Prostate gland (tissue), 2 donors: ENCODE measurements at regions not wholly inside any gene's neighbourhood (a gene's known extent, or its start where the extent isn't known, plus 50 kb on each side); places are given as distances from the start of the nearest gene placed in this dataset.
"Not testable (repeated sequence)": the region's sequence is repeated elsewhere in the genome, so short reads cannot be mapped to it uniquely, and the experiment has no call there.

Source experiments
- POLR2A ChIP-seq: fragments of 450-650 bp; IDR thresholded peaks from one replicate; pipeline ENCODE4 v1.6.1; 2016; ENCODE audit warnings: antibody characterized with exemption, mild to moderate bottlenecking
- POLR2AphosphoS5 ChIP-seq: sonication (generic); formaldehyde crosslinking; IDR thresholded peaks from one replicate; pipeline ENCODE4 v1.6.1; 2017; ENCODE audit warnings: antibody characterized with exemption
- TF ChIP-seq, protein P1 (sequence below), 4 experiments: fragments of 200-600 bp in 2 of 4; fragments of 450-650 bp in 2 of 4; sonication (generic) in 2 of 4; IDR thresholded peaks; 1 replicate in 3 of 4; 2 replicates in 1 of 4; pipeline ENCODE4 v1.5.1; 2016 to 2019; ENCODE audit warnings: antibody characterized with exemption in 4 of 4, mild to moderate bottlenecking in 2 of 4, moderate library complexity in 2 of 4

DNA sequence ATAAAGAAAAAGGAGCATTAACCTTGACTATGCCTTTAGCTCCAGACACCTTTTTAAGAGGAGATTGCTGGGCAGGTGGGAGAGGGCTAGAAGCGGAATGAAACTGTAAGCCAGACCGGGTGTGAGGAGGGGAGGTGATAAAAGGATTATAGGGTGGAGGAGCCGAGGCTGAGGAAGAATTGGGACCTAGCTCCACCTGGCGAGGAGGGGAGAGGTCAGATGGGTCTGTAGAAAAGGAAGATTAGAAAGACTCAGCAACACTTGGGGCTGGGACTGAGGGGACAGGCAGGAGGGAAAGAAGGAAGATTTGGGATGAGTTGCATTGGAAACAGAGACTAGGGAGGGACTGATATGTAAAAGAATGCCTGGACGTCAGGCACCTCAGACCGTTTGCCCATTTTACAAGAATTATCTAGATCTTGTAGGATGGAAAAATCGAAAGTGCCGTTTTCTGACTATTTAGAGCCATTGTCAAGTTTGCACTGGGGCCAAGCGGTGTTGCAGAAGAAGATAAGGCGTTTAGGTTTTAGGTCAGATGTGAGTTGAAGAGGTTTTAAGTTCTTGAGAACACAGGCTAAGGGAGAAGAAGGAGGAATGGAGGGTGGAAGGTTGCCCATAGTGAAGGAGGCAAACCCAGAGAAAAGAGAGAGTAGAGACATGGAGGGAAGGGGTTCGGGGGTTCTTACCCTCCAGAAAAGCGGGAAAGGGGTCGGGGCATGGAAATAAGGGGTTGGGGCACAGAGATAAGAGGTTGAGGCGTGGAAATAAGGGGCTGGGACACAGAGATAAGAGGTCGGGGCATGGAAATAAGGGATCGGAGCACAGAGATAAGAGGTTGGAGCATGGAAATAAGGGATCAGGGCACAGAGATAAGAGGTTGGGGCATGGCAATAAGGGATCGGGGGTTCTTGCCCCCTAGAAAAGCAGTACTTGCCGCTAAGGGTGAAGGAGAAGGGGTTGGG lies 164.5 kb upstream of the JADE1 start:
- not testable (repeated sequence) for TF ChIP-seq POLR2A, POLR2AphosphoS5
- TF ChIP-seq, protein P1, sequence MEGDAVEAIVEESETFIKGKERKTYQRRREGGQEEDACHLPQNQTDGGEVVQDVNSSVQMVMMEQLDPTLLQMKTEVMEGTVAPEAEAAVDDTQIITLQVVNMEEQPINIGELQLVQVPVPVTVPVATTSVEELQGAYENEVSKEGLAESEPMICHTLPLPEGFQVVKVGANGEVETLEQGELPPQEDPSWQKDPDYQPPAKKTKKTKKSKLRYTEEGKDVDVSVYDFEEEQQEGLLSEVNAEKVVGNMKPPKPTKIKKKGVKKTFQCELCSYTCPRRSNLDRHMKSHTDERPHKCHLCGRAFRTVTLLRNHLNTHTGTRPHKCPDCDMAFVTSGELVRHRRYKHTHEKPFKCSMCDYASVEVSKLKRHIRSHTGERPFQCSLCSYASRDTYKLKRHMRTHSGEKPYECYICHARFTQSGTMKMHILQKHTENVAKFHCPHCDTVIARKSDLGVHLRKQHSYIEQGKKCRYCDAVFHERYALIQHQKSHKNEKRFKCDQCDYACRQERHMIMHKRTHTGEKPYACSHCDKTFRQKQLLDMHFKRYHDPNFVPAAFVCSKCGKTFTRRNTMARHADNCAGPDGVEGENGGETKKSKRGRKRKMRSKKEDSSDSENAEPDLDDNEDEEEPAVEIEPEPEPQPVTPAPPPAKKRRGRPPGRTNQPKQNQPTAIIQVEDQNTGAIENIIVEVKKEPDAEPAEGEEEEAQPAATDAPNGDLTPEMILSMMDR (IDR thresholded peaks at IDR 0.05) = not testable (repeated sequence)
